NCI-H748 (cell line): ENCODE measurements at regions not wholly inside any gene's neighbourhood (a gene's known extent, or its start where the extent isn't known, plus 50 kb on each side); places are given as distances from the start of the nearest gene placed in this dataset.

ENCODE experiments used
- DNase-seq: peaks from one replicate; lab custom pipeline; 2025; ENCODE audit not compliant: unreplicated experiment; lab: John Stamatoyannopoulos, UW

- no peak for DNase-seq
Measured at GRCh38 chr12:105783983-105784947, 354.5 kb downstream of the NUAK1 start.

- no peak for DNase-seq
Measured at GRCh38 chr12:105793421-105793820, 345.3 kb downstream of the NUAK1 start.

- no peak for DNase-seq
Measured at GRCh38 chr12:105798256-105798845, 340.4 kb downstream of the NUAK1 start.

GRCh38 chr12:105799103-105799502 lies 339.7 kb downstream of the NUAK1 start:
- peak; percentile 35 for DNase-seq

- DNase-seq = no peak
Measured at GRCh38 chr12:105801351-105801750, 337.4 kb downstream of the NUAK1 start.

- no peak for DNase-seq
Measured at GRCh38 chr12:105803292-105803691, 335.5 kb downstream of the NUAK1 start.

- DNase-seq = no peak
Measured at GRCh38 chr12:105804591-105805265, 334.0 kb downstream of the NUAK1 start.

GRCh38 chr12:105805730-105806399 lies 332.9 kb downstream of the NUAK1 start:
- no peak for DNase-seq

- no peak for DNase-seq
Measured at GRCh38 chr12:105806400-105806770, 332.4 kb downstream of the NUAK1 start.

- DNase-seq = no peak
Measured at GRCh38 chr12:105812366-105812765, 326.4 kb downstream of the NUAK1 start.

GRCh38 chr12:105813201-105813600 lies 325.6 kb downstream of the NUAK1 start:
- DNase-seq = no peak

- DNase-seq = peak; percentile 99
Measured at GRCh38 chr12:105814283-105814682, 324.5 kb downstream of the NUAK1 start.

- no peak for DNase-seq
Measured at GRCh38 chr12:105819549-105819948, 319.2 kb downstream of the NUAK1 start.

GRCh38 chr12:105820429-105821125 lies 318.2 kb downstream of the NUAK1 start:
- no peak for DNase-seq

GRCh38 chr12:105822131-105823105 lies 316.3 kb downstream of the NUAK1 start:
- no peak for DNase-seq

- no peak for DNase-seq
Measured at GRCh38 chr12:105823810-105824209, 314.9 kb downstream of the NUAK1 start.

GRCh38 chr12:105825141-105825540 lies 313.6 kb downstream of the NUAK1 start:
- no peak for DNase-seq

- DNase-seq = peak; percentile 29
Measured at GRCh38 chr12:105831372-105831771, 307.4 kb downstream of the NUAK1 start.

GRCh38 chr12:105832021-105832420 lies 306.7 kb downstream of the NUAK1 start:
- DNase-seq = no peak
